GM23248 (cell line): ENCODE measurements at regions not wholly inside any gene's neighbourhood (a gene's known extent, or its start where the extent isn't known, plus 50 kb on each side); places are given as distances from the start of the nearest gene placed in this dataset.

ENCODE experiments used
- EZH2 ChIP-seq: fragments of 200-600 bp; sonication (generic); IDR thresholded peaks from 2 replicates; pipeline ENCODE4 v1.6.1; 2018; ENCODE audit warnings: antibody characterized with exemption, mild to moderate bottlenecking; ENCODE audit not compliant: insufficient read depth, poor library complexity, severe bottlenecking
- EZH2phosphoT487 ChIP-seq: fragments of 200-600 bp; sonication (generic); IDR thresholded peaks from 2 replicates; pipeline ENCODE4 v1.6.1; 2018; ENCODE audit warnings: antibody characterized with exemption, moderate library complexity, mild to moderate bottlenecking, low read depth; ENCODE audit not compliant: insufficient read depth

DNA sequence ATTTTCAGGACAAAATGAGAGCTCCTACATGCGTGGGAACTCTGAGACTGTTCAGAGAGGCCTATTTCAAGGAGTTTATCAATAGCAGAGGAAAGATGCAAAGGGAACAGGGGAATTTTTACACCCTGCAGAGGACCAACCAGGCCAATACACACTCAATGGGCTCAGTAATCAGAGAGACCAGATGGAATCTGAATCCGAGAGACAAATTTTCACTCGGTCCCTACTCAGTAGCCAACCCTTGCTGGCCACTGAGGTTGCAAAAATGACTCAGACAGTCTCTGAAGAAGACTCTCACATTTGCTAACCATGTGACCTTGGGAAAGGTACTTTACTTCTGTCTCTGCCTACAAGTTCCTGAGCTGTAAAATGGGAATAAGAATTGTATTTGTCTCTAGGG is 479.4 kb downstream of the CDK5RAP2 start:
- TF ChIP-seq EZH2: no peak
- no peak for TF ChIP-seq EZH2phosphoT487
